ENCODE measurements at regions not wholly inside any gene's neighbourhood (a gene's known extent, or its start where the extent isn't known, plus 50 kb on each side); places are given as distances from the start of the nearest gene placed in this dataset.

DNA sequence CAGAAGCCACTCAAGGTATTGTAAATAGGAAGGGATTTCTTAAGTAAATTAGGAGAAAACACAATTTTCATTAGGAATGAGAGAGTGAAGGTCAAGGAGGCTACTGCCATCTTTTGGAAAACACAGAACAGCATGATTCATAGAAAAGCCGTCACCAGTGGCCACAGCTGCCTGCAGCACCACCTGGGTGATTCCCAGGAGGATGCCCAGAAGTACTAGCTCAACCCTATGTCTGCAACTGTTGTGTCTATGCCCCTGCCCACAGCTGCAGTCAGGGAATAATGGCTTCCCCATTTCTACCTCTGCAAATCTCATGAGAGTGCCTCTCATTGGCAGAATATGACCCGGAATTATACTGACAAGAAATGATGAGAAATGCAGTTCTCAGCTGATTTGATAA is 300.0 kb downstream of the IGSF11 start:
- H3K9ac ChIP-seq (ENCODE audit: low read length) = no peak overlapping the region
- no peak for TF ChIP-seq EZH2 (IDR thresholded peaks at IDR 0.05; ENCODE audit: insufficient read depth, low read length)
- TF ChIP-seq, protein P1, sequence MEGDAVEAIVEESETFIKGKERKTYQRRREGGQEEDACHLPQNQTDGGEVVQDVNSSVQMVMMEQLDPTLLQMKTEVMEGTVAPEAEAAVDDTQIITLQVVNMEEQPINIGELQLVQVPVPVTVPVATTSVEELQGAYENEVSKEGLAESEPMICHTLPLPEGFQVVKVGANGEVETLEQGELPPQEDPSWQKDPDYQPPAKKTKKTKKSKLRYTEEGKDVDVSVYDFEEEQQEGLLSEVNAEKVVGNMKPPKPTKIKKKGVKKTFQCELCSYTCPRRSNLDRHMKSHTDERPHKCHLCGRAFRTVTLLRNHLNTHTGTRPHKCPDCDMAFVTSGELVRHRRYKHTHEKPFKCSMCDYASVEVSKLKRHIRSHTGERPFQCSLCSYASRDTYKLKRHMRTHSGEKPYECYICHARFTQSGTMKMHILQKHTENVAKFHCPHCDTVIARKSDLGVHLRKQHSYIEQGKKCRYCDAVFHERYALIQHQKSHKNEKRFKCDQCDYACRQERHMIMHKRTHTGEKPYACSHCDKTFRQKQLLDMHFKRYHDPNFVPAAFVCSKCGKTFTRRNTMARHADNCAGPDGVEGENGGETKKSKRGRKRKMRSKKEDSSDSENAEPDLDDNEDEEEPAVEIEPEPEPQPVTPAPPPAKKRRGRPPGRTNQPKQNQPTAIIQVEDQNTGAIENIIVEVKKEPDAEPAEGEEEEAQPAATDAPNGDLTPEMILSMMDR (IDR thresholded peaks at IDR 0.05; ENCODE audit: insufficient read depth, low read depth, low read length) = no peak
- H3K36me3 ChIP-seq (ENCODE audit: insufficient read depth, low read length) = no peaks in the 10 kb centered on the region
- H3K4me2 ChIP-seq (ENCODE audit: low read length) = no peak overlapping the region
- DNase-seq (ENCODE audit: low read depth) (no peak), FAIRE-seq (no peak)
- H3K27me3 Mint-ChIP-seq (ENCODE audit: low read depth, unreplicated experiment) = peaks cover 2% of the 10 kb centered on the region
- H3K27ac Mint-ChIP-seq (ENCODE audit: unreplicated experiment) = no peak overlapping the region
- H4K20me1 ChIP-seq (ENCODE audit: insufficient read depth, low read length) = no peaks in the 10 kb centered on the region
- no peaks in the 10 kb centered on the region for H3K4me1 ChIP-seq (ENCODE audit: insufficient read depth, low read length)
- no peaks in the 10 kb centered on the region for H3K9me3 Mint-ChIP-seq (ENCODE audit: unreplicated experiment)
- H3K9me3 ChIP-seq (ENCODE audit: insufficient read depth, low read depth, low read length) = no peaks in the 10 kb centered on the region
- no peak overlapping the region for H3K27ac ChIP-seq (ENCODE audit: low read depth, low read length)
- no peak overlapping the region for H3K4me3 Mint-ChIP-seq (ENCODE audit: unreplicated experiment)
- H3K79me2 ChIP-seq (ENCODE audit: insufficient read depth, low read length) = no peaks in the 10 kb centered on the region
- no peak overlapping the region for H2AFZ ChIP-seq (ENCODE audit: low read depth, low read length)
- no peaks in the 10 kb centered on the region for H3K27me3 ChIP-seq (ENCODE audit: insufficient read depth, low read length)
- no peaks in the 10 kb centered on the region for H3K36me3 Mint-ChIP-seq (ENCODE audit: low read depth, unreplicated experiment)
- no peaks in the 10 kb centered on the region for H3K4me1 Mint-ChIP-seq (ENCODE audit: low read depth, unreplicated experiment)
- H3K4me3 ChIP-seq (ENCODE audit: insufficient read depth, low read depth, low read length) = no peak overlapping the region

- H3K27me3 ChIP-seq (ENCODE audit: insufficient read depth, low read length) = no peaks in the 10 kb centered on the region
- H3K4me2 ChIP-seq (ENCODE audit: low read length) = no peak overlapping the region
- no peaks in the 10 kb centered on the region for H3K4me1 ChIP-seq (ENCODE audit: insufficient read depth, low read length)
- no peak for TF ChIP-seq EZH2 (IDR thresholded peaks at IDR 0.05; ENCODE audit: insufficient read depth, low read length)
- TF ChIP-seq, protein P1 (IDR thresholded peaks at IDR 0.05; ENCODE audit: insufficient read depth, low read depth, low read length) = no peak
- H3K4me1 Mint-ChIP-seq (ENCODE audit: low read depth, unreplicated experiment) = no peaks in the 10 kb centered on the region
- H3K27me3 Mint-ChIP-seq (ENCODE audit: low read depth, unreplicated experiment) = no peaks in the 10 kb centered on the region
- no peaks in the 10 kb centered on the region for H3K36me3 ChIP-seq (ENCODE audit: insufficient read depth, low read length)
- H3K36me3 Mint-ChIP-seq (ENCODE audit: low read depth, unreplicated experiment) = no peaks in the 10 kb centered on the region
- no peaks in the 10 kb centered on the region for H3K9me3 Mint-ChIP-seq (ENCODE audit: unreplicated experiment)
- no peak overlapping the region for H3K4me3 Mint-ChIP-seq (ENCODE audit: unreplicated experiment)
- FAIRE-seq (no peak), DNase-seq (ENCODE audit: low read depth) (no peak)
- no peak overlapping the region for H3K27ac Mint-ChIP-seq (ENCODE audit: unreplicated experiment)
- no peaks in the 10 kb centered on the region for H3K79me2 ChIP-seq (ENCODE audit: insufficient read depth, low read length)
- no peak overlapping the region for H2AFZ ChIP-seq (ENCODE audit: low read depth, low read length)
- no peak overlapping the region for H3K4me3 ChIP-seq (ENCODE audit: insufficient read depth, low read depth, low read length)
- H3K27ac ChIP-seq (ENCODE audit: low read depth, low read length) = no peak overlapping the region
- no peak overlapping the region for H3K9ac ChIP-seq (ENCODE audit: low read length)
- H4K20me1 ChIP-seq (ENCODE audit: insufficient read depth, low read length) = no peaks in the 10 kb centered on the region
- H3K9me3 ChIP-seq (ENCODE audit: insufficient read depth, low read depth, low read length) = no peaks in the 10 kb centered on the region
Observed at GRCh38 chr3:118736107-118736506, 298.5 kb downstream of the IGSF11 start.

DNA sequence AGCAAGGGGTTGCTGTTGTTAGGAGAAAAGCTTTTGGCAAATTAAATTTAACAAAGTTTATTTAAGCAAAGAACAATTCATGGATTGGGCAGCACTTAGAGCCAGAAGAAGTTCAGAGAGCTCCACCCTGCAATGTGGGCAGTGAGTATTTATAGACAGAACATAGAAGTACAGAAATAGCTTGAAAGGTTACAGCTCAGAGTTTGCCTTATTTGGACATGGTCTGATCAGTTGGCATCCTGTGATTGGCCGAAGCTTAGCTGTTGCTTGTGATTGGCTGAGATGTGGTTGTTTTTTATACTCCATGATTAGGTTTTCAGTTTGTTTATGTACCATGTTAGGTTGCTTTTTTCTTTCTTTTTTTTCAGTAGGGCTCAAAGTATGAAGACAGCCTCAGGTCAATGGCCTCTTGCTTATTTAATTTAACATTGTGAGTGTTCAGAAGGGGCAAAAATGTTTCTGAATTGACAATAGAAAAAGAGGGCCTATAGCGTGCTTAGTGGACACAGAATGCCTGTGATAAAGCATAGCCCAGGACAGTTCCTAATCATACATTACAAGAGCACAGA is 293.8 kb downstream of the IGSF11 start:
- Histone ChIP-seq H3K36me3 (ENCODE audit: insufficient read depth, low read length) (no peaks in the 10 kb centered on the region), H3K9me3 (ENCODE audit: insufficient read depth, low read depth, low read length) (no peaks in the 10 kb centered on the region), H3K9ac (ENCODE audit: low read length) (no peak overlapping the region), H3K27ac (ENCODE audit: low read depth, low read length) (no peak overlapping the region), H3K4me2 (ENCODE audit: low read length) (no peak overlapping the region), H3K4me1 (ENCODE audit: insufficient read depth, low read length) (no peaks in the 10 kb centered on the region), H2AFZ (ENCODE audit: low read depth, low read length) (no peak overlapping the region), H3K79me2 (ENCODE audit: insufficient read depth, low read length) (no peaks in the 10 kb centered on the region), H4K20me1 (ENCODE audit: insufficient read depth, low read length) (no peaks in the 10 kb centered on the region), H3K4me3 (ENCODE audit: insufficient read depth, low read depth, low read length) (no peak overlapping the region), H3K27me3 (ENCODE audit: insufficient read depth, low read length) (no peaks in the 10 kb centered on the region)
- TF ChIP-seq, protein P1 (IDR thresholded peaks at IDR 0.05; ENCODE audit: insufficient read depth, low read depth, low read length) = no peak
- no peak for TF ChIP-seq EZH2 (IDR thresholded peaks at IDR 0.05; ENCODE audit: insufficient read depth, low read length)
- FAIRE-seq (no peak), DNase-seq (ENCODE audit: low read depth) (no peak)
- peaks cover 3% of the 10 kb centered on the region for H3K27me3 Mint-ChIP-seq (ENCODE audit: low read depth, unreplicated experiment)
- H3K4me1 Mint-ChIP-seq (ENCODE audit: low read depth, unreplicated experiment) = no peaks in the 10 kb centered on the region
- no peak overlapping the region for H3K4me3 Mint-ChIP-seq (ENCODE audit: unreplicated experiment)
- no peaks in the 10 kb centered on the region for H3K9me3 Mint-ChIP-seq (ENCODE audit: unreplicated experiment)
- H3K36me3 Mint-ChIP-seq (ENCODE audit: low read depth, unreplicated experiment) = no peaks in the 10 kb centered on the region
- H3K27ac Mint-ChIP-seq (ENCODE audit: unreplicated experiment) = no peak overlapping the region

All from astrocyte (in vitro differentiated cells and primary cell).